ENCODE measurements at regions not wholly inside any gene's neighbourhood (a gene's known extent, or its start where the extent isn't known, plus 50 kb on each side); places are given as distances from the start of the nearest gene placed in this dataset.

DNA sequence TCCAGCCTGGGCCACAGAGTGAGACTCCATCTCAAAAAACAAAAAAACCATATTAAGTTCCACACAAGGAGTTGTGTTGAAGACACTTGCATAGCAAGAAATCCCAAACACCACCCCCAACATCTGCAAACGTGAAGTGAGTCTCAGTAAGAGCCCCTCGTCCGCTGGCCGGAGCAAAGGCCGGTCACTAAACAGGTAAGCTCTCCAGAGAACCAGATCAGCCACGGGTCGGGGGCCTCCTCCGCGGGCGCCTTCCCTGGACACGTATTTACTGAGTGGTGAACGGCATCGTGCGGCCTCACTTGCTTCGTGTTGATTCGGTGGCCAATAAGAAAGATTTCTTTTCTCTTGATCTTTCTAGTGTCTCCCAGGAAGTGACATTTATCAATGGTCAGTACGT lies 93.6 kb downstream of the MRPL36 start:
- DNase-seq: no peak

DNA sequence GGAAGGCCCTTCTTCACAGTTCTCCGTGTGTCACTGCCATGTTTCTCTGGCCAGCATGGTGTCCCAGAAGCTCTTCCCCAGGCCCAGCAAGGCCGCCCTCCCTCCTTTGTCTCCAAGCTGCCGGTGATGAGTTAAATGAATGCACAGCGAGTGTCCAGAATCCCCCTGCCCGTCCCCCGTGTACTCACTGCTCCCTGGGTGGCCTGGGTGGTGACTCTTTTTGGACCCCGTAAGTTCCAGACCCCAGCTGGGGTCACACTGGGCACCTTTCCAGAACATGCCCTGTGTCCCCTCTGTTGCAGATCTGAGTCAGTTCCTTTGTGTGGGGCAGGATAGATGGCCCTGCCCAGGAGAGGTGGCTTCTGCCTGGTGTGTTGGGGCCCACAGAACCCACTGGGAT lies 95.0 kb downstream of the MRPL36 start:
- DNase-seq: no peak

DNA sequence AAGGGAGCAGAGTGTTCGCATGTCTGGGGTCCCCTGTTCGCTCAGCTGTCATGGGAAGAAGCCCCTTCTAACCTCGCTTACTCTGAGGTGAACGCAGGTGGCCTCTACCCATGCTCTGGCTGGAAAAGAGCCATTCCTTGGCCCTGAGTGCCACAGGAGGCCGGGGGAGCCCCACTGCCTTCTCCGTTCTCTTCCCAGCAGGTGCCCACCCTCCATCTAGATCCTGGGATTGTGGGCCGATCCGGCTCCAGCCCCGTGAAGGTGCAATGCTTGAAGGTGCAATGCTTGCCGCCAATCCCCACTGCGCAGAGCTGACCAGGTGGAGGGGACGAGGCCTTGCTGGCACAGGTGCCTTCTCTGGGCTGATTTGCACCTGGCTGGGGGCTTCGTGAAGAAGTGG lies 95.4 kb downstream of the MRPL36 start:
- DNase-seq: no peak

DNA sequence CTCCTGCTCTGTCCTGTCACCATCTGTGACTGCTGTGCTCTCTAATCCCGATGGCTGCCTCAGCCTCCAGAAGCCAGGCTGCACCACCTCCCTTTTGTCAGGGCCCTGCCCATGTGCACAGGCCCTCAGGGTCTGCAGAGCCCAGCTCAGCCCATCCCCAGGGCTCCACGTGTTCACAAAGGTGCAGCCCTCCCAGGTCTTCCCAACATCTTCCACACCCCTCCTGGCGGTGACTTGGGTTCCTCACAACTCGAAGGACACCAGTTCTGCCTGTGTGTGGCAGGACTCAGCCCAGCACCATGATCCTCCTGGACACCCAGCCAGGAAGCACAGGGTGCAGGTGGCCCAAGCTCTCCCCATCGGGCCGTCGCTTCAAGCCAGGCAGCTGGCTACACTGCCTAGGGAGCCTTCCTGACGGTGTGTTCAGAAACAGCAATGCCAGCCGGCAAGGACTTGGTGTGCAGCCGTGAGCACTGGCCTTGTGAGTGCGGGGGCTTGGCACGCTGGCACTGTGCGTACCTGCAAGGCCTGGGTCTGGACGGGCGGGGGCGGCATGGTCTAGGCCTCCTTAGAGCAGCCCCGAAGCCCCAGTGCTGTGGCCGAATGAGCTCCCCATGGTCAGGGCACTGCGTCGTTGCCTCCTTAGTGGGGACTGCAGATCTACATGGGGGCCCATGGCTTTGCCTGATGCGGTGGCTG lies 96.1 kb downstream of the MRPL36 start:
- no peak for DNase-seq

DNA sequence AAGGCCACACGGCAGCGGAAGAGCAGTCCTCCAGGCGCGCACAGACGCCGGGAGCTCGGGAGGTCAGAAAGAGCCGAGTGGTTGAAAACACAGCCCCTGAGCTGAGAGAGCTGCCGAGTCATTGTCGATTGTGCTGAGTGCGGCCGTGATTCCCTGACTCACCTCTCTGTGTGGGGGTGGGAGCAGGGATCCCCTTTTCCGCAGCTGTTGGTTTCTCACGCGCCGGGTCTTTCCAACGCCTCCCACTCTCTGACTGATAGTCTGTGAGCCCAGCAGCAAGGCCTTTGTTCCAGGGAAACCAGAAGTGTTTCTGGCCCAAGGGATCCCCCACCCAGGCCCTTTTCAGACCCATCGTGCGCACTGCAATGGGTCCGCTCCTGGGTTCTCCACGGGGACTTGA lies 97.3 kb downstream of the MRPL36 start:
- no peak for DNase-seq

DNA sequence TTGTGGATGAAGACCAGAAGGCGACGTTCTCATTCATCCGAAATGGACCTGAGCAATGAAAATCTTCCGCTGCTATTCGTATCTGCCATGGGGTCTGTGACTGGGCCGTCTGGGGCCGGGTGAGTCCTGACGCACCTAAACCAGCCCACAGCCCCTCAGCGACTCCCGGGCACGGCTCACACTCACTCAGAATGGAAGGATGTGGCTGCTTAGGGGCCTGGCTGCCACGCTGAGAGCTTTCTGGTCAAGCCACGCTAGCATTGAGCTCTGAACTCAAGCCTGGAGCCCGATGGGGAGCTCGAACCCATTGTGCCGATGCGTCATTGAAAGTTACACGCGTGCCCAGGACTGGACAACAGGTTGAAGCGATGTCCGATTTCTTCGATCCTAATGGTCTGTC lies 97.8 kb downstream of the MRPL36 start:
- no peak for DNase-seq

DNA sequence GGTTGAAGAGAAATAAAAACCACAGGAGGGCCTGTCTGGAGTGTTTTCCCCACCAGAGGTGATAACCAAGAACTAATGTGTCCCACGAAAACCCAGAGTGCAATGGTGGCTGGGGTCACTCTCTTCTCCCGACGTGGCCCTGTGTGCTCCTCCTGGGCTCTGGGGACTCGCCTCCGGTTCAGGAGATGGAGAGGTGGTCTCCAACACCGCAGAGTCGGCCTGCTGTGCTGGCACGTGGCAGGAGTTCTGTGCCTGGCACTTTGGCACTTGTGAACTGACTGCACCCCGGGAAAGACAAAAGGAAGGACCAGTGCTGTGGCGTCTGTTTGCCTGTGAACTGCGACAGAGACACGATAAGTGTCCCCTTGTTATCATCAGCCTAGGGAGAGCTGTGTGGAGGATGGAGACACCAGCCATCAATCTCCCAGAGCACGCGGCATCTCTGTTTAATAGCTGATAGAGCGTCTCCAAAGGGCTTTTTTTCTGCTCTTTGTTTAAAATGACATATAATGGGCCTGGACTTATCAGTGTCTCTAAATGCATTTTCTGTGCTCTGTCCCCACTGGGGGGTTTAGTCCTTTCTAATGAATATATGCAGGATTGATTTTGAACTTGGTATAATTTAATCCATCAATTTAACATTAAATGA lies 98.3 kb downstream of the MRPL36 start:
- no peak for DNase-seq

DNA sequence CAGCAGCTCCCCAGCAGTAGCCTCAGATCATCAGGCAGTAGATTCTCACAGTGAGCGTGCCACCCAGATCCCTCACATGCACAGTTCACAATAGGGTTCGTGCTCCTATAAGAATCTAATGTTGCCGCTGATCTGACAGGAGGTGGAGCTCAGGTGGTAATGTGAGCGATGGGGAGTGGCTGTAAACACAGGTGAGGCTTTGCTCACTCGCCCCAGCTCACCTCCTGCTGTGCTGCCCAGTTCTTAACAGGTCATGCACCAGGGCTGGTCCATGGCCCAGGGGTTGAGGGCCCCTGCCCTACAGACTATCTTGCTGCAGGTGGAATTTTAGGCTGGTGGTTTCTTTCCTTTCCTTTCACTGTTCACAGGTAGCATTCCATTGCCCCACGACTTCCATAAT lies 100.2 kb downstream of the MRPL36 start:
- DNase-seq: no peak

DNA sequence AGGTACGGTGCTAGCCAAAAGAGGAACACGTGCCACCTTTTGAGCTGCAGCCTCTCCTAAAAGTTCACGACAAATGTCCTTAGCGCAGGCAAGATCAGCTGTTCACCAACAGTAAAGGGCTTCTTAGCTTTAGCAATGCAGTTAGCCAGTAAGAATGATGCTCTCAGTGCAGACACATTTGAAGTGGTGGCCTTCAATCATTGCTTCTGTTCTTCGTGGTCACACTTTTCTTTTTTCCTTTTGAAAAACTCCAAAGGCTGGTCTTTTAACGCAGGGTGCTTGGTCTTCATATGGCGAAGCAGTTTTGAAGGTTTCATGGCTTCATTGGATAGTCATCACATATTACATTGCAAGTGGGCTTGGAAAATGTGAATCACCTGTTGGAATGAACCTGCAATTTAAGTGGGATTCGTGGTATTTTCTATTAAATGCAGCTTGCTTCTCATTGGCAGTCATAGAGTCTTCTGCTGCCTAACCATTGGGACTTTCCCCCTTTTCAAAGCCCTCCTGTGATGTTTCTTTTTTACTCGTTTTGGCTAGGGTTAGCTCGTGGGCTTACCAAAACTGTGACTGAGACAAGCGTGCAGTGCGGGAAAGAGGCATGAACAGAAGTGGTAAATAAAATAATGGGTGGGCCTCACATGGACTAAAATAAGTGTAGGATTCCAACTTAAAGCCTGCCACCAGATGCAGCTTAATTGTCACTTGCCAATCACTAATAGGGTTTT lies 100.9 kb downstream of the MRPL36 start:
- DNase-seq: no peak

DNA sequence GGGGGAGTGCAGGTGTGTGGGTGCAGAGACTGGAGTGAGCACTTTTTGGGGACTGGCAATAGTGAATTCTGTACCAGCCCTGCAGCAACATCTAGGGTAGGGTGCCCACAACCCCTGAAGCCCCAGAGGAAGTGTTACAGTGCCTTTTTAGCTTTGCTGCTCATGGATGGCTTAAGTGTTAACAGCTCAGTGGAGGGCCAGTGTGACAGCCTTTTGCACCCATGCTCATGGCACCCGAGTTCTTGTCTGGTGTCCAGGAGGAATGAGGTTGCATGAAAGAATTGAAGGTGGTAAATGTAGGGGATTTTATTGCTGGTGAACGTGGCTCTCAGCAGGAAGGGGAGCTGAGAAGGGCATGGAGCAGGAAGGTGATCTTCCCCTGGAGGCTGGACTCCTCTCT lies 107.3 kb downstream of the MRPL36 start:
- no peak for DNase-seq

DNA sequence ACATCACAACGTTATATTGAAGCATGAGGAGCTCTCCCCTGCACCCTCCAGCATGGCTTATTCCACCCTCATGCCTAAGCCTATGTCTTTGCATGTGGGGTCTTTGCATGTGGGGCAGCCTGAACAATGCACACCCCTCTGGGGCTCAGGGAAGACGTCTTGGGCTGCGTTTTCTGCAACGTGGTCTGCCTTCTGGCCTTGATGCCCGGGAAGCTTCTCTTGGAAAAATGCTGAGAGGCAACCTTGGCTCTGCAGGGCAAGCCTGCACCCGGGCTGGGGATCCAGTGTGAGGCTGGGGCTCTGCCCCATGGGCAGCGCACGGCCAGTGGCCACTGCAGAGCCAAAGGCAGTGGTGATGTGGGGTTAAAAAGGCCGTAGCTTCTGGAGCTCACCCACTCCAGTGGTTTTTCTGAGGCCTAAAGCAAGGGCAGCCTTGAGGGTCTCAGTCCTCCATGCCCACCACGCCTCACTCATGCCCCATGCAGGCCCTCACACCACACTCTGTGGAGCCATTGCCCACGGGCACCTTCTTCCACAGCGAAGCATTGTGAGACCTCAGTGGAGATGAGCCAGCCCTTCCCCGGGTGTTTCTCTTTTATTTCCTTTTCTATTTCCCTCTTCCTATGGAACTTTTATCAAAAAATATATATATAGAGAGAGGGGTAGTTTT lies 112.2 kb downstream of the MRPL36 start:
- DNase-seq: no peak

DNA sequence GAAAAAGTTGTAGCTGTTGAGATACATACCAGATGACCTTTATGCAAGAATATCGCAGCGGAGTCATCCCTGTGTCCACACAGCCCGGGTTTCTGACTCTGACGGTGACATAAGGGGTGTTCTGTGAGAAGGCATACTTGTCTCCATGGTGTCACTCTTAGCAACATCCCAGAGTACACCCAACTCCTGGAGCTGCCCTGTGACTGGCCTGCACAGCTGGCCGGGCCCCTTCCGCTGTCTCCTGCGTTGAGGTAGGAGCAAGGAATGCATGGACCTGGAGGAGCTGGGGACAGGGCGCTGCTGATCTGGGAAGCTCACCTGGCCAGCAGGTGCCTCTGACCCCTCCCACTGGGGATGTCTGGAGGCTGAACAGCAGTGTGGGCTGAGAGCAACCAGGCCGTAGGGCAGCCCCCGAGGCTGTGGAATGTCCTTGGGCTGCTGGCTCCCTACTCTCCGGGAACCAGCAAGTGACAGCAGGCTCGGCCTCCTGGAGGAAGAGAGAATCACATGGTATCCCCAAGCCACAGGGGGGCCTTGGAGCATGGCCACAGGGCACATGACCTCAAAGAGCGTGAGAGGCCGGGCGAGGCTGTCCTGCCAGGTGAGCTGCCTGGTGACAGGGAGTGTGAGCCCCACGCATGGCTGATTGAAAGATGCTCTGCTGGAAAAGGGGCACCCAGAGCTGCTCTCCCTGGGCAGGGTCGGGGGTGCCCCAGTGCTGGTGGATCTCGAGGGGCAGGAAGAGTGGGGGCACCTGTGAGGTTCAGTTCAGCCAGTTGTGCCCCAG lies 113.4 kb downstream of the MRPL36 start:
- DNase-seq: no peak

DNA sequence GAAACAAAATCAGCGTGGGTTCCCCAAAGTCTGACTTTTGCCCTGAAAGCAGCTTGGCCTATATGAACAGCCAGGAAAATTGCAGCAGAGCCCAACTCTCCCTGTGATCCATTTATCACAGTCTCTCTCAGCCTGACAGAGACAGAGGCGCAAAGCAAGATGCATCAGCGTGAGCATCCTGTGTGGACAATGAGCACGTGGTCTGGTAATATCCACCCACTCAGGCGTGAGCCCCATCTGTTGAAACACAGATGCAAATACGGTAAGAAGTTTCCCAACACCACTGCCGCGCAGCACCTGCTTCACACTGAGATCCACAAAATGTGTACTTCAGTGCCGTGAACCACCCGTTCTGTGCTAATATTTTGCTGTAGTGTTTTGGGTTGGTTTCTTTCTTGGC lies 114.6 kb downstream of the MRPL36 start:
- DNase-seq: no peak

DNA sequence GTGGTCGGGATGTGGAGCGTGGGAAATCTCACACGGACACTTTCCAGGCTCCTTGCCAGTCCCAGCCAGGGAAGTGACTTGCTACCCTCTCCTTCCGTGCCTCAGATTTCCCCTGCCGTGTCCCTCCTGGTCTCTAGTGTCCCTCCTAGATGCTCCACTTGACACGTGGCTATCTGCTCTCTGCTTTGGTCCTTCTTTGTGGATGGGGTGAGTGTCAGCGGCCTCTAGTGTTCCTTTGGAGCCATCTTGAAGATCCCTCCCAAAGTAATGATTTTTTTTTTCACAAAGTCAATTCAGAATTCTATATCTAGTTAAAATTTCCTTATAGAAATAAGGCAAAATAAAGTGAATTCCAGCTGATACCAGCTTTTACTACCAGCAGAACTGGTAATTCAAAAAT lies 117.7 kb downstream of the MRPL36 start:
- DNase-seq: no peak

DNA sequence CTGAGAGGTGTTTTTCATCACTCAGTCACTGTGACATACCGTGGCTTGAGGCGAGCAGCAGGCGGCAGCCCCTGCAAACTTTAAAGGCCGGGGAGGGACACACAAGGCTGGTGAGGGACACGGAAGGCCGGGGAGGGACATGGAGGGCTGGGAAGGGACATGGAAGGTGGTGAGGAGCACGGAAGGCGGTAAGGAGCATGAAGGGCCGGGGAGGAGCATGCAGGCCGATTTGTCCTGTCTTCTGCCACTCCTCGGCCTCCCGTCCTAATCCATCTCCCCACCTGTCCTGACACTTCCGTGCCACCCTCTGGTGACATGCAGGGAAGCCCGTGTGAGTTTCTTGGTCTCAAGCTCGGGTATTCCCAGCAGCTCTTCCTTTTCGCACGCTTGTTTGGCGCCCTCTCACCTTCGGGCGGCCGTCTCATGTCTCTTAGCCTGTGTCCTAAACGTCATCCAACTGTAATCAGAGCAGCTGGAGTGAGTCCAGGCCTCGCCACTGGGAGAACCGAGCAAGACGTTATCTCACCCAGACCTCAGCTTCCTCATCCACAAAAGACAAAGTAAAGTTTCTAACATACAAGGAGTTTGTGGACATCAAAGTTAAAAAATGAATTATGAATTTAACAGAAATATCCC lies 126.5 kb downstream of the MRPL36 start:
- DNase-seq: no peak

DNA sequence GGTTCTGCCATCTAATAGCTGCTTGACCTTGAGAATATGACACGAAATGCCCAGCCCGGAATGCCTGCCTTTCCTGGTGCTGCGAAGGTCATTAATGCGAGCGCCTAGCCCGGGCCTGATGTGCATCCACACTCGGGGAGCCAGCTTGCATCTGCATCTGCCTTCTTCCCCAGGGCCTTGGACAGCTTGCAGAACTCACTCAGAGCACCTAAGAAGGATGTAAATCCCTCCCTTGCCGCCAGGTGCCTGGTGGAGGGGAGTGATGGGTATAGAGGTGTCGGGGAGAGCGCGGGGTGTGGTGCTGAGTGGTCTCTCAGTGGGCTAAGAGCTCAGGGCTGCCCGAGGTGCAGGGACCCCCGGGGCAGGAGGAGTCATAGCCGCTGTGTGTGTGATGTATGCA lies 127.2 kb downstream of the MRPL36 start:
- no peak for DNase-seq

DNA sequence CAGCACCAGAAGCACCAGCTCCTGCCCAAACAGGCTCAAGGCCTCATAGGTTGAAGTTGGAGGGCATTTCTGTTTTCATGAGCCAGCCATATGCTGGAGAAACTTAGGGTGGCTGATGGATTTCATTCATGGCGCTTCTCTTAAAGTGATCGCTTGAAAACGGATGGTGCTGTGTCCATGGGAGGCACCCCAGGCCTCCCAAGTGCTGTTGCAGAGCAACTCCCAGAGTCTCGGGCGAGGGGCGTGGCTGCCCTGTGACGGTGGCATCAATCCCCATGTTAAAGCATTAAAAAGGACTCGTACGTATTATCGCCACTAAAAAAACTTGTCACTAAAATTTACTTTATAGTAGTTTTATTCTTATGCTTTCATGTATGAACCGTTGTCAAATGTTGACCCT lies 128.3 kb downstream of the MRPL36 start:
- DNase-seq: no peak

DNA sequence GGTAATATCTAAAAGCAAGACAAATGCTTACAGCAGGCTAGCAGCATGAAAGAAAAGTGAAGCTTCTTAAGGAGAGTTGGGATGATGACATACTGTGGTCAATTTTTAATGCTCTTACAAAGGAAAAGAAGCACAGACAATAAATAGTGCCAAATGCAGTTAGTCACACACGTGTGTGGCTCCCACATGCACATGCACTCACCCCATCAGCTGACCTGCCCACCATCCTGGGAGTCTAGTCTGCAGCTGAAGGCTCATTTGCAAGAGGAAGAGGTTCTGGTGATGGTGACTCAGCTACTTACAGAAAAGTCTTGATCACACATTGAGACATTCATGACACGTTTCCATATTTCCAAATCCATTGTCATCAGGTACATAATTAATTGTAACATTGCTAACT lies 129.3 kb downstream of the MRPL36 start:
- DNase-seq: no peak

DNA sequence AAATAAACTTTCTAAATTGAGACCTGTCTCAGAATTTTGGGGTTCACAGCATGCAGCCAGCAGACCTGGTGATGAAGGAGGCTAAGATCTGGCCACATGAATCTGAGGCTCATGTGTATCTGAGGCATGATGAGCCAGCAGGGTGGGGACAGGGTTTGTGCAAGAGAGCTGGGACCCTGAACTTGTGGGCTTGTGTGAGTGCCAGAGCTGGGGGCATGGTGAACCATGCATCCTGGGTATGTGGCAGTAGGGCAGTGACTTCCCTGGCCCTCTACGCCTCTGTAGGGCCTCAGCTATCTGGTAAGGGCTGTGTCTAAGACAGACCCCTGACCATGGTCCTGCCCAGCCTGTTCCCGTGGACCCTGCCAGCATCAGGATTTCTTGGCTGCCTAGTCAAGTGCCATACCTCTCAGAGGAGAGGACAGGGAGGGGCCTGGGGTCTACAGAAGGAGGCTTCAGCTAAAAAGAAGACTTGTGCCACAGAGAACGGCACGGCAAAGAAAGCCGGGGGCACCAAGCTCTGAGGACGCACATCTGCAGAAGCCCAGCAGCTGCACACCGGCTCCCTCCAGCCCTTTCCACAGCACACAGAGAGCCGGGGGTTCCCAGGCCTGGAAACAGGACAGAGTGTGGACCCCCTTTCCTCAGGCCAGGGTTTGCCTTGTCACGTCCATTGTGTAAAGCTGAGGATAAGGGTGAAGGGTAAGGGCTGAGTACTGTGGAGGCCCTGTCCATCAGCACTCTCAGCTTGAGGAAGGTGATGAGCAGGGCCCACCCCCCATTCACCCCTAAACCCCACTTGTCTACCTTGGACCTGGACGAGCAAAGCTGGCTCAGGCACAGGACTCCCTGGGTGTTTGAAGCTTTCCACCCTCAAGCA lies 130.1 kb downstream of the MRPL36 start:
- no peak for DNase-seq

DNA sequence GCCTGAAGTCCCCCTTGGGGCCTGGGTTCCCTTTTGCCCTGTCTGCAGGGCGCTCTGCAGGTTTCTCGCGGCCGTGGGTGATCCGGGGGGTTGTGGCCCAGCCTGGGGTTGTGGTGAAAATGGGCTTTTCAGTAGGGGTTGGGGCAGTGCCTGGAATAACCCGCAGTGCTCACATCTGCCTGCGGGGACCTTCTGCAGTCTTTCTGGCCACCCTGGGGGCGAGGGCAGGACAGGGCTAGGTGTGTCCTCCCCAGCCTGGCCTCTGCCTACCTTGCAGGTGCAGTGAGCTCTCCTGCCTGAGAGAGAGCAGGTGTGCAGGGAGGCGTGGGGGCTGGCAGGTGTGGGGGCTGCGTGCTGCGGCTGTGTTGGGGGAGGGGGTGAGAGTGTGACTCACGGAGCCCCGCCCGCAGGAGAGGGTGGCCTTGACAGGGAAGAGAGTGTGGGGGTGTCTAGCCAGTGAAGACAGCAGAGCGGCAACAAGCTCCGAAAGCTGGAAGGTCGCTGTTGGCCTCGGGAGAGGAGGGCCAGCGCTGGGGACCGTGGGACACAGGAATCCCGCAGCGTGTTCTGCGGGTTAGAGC lies 131.4 kb downstream of the MRPL36 start:
- DNase-seq: no peak

All from left kidney (tissue), 1 donor.